PC-9 (cell line): ENCODE measurements at regions not wholly inside any gene's neighbourhood (a gene's known extent, or its start where the extent isn't known, plus 50 kb on each side); places are given as distances from the start of the nearest gene placed in this dataset.

ENCODE experiments used
- BruUV-seq: library from RNA; stranded (reverse); fragments of 400-500 nt; replicated peaks from 2 replicates; lab custom pipeline; 2021; lab: Mats Ljungman, UMichigan
- CTCF ChIA-PET: fragments of 300-600 bp; sonication (Branson Sonifier 250); formaldehyde crosslinking; loops from one replicate; lab custom pipeline; 2022; ENCODE audit warnings: antibody characterized with exemption; lab: Charles Lee
- POLR2A ChIA-PET: fragments of 300-600 bp; sonication (Branson Sonifier 250); formaldehyde crosslinking; loops from one replicate; lab custom pipeline; 2022; ENCODE audit warnings: antibody characterized with exemption; ENCODE audit not compliant: unreplicated experiment; lab: Charles Lee
- DNase-seq, 2 experiments: peaks; one replicate each; pipeline versions ENCODE4 v3.0.0 to v3.0.0-alpha.2; 2015 to 2022; ENCODE audit warnings: mixed read lengths in 1 of 2
- H2AFZ ChIP-seq: fragments of 200-600 bp; sonication (generic); 2 replicates; pipeline ENCODE4 v1.8.1; 2017; ENCODE audit warnings: antibody characterized with exemption
- H3F3A ChIP-seq: fragments of 200-600 bp; sonication (generic); 2 replicates; pipeline ENCODE4 v1.8.1; 2017; ENCODE audit warnings: antibody characterized with exemption, mild to moderate bottlenecking, low read depth; ENCODE audit not compliant: insufficient read depth
- H3K27ac ChIP-seq: fragments of 200-600 bp; sonication (generic); 2 replicates; pipeline ENCODE4 v1.6.1; 2016; ENCODE audit warnings: mixed run types
- H3K27me3 ChIP-seq: fragments of 200-600 bp; sonication (generic); 2 replicates; pipeline ENCODE4 v1.6.1; 2016; ENCODE audit warnings: low read depth, mixed run types; ENCODE audit not compliant: insufficient read depth
- H3K36me3 ChIP-seq: fragments of 200-600 bp; sonication (generic); 2 replicates; pipeline ENCODE4 v1.6.1; 2016; ENCODE audit warnings: low read depth, mixed run types
- H3K4me1 ChIP-seq: fragments of 200-600 bp; sonication (generic); replicated peaks from 2 replicates; pipeline ENCODE4 v1.6.1; 2016; ENCODE audit warnings: mixed run types; ENCODE audit not compliant: insufficient read depth
- H3K4me2 ChIP-seq: fragments of 200-600 bp; sonication (generic); 2 replicates; pipeline ENCODE4 v1.6.1; 2017; ENCODE audit warnings: mixed run types
- H3K4me3 ChIP-seq: fragments of 200-600 bp; sonication (generic); 2 replicates; pipeline ENCODE4 v1.6.1; 2016; ENCODE audit warnings: mixed run types
- H3K79me2 ChIP-seq: fragments of 200-600 bp; sonication (generic); 2 replicates; pipeline ENCODE4 v1.6.1; 2017; ENCODE audit warnings: low read depth, mixed run types
- H3K9me2 ChIP-seq: fragments of 200-600 bp; sonication (generic); 2 replicates; pipeline ENCODE4 v1.8.1; 2017; ENCODE audit warnings: mild to moderate bottlenecking; ENCODE audit not compliant: insufficient read depth
- H3K9me3 ChIP-seq: fragments of 200-600 bp; sonication (generic); 2 replicates; pipeline ENCODE4 v1.8.1; 2016; ENCODE audit warnings: low read depth; ENCODE audit not compliant: insufficient read depth
- H4K20me1 ChIP-seq: fragments of 200-600 bp; sonication (generic); 2 replicates; pipeline ENCODE4 v1.8.1; 2017; ENCODE audit not compliant: insufficient read depth
- CTCF ChIP-seq: fragments of 200-600 bp; sonication (generic); conservative IDR thresholded peaks from 2 replicates; pipeline ENCODE4 v1.6.1; 2017; ENCODE audit warnings: mixed run types, antibody characterized with exemption, mild to moderate bottlenecking, moderate library complexity
- EZH2 ChIP-seq: fragments of 200-600 bp; sonication (generic); IDR thresholded peaks from 2 replicates; pipeline ENCODE4 v1.8.0; 2017; ENCODE audit warnings: antibody characterized with exemption, low read depth
- intact Hi-C: fragments of 100-400 bp; cut with micrococcal nuclease; formaldehyde crosslinking; loops from one replicate; pipeline ENCODE4 v1.10.0; 2022; ENCODE audit not compliant: unreplicated experiment

GRCh38 chr10:129133856-129134255 is 333.2 kb upstream of the MGMT start:
- Histone ChIP-seq H3K27ac (no peak overlapping the region), H3K4me1 (no peaks in the 10 kb centered on the region), H3K9me2 (no peaks in the 10 kb centered on the region), H3F3A (no peaks in the 10 kb centered on the region), H3K4me2 (no peak overlapping the region), H2AFZ (no peak overlapping the region), H3K36me3 (no peaks in the 10 kb centered on the region), H3K4me3 (no peak overlapping the region), H3K27me3 (peaks cover 35% of the 10 kb centered on the region), H4K20me1 (no peaks in the 10 kb centered on the region), H3K79me2 (no peaks in the 10 kb centered on the region), H3K9me3 (no peaks in the 10 kb centered on the region)
- POLR2A ChIA-PET: no interaction called here
- DNase-seq: no peak
- no peak for TF ChIP-seq CTCF
- no peak for TF ChIP-seq EZH2
- BruUV-seq: no TSS peak
- CTCF ChIA-PET: no interaction called here
- intact Hi-C loops: no loop called here

DNA sequence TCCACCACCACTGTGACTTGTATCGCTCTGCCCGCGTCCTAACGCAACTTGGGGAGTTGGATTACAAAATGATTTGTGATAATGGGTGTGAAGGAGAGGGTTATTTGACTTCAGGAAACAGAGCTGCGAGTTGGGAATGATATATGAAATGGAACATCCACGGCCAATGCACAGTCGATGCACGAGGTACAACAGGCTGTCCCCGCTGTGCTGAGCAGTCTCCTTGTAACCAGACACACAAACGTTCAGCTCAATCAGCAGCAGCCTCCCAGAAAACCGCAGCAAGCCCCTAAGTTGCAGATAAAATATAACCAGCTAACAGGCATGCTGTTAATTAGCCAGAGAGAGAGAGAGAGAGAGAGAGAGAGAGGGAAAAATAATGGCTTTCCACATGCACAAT is 332.7 kb upstream of the MGMT start:
- no peaks in the 10 kb centered on the region for H3F3A ChIP-seq

GRCh38 chr10:129135624-129136023 is 331.4 kb upstream of the MGMT start:
- H3K4me1 ChIP-seq: no peaks in the 10 kb centered on the region
- no peaks in the 10 kb centered on the region for H3F3A ChIP-seq
- H3K4me3 ChIP-seq: no peak overlapping the region
- H3K9me2 ChIP-seq: no peaks in the 10 kb centered on the region
- TF ChIP-seq EZH2 (no peak), CTCF (no peak)
- no peaks in the 10 kb centered on the region for H3K9me3 ChIP-seq
- ChIA-PET POLR2A (no interaction called here), CTCF (no interaction called here)
- intact Hi-C loops: no loop called here
- H3K27ac ChIP-seq: no peak overlapping the region
- H2AFZ ChIP-seq: no peak overlapping the region
- no peak overlapping the region for H3K4me2 ChIP-seq
- no peaks in the 10 kb centered on the region for H3K36me3 ChIP-seq
- no peak for DNase-seq
- H3K27me3 ChIP-seq: peaks cover 47% of the 10 kb centered on the region
- H4K20me1 ChIP-seq: no peaks in the 10 kb centered on the region
- no TSS peak for BruUV-seq
- no peaks in the 10 kb centered on the region for H3K79me2 ChIP-seq

More for the DNA sequence above, 332.7 kb upstream of the MGMT start:
- CTCF ChIA-PET: no interaction called here
- no peaks in the 10 kb centered on the region for H3K4me1 ChIP-seq
- H3K9me3 ChIP-seq: no peaks in the 10 kb centered on the region
- no peaks in the 10 kb centered on the region for H3K79me2 ChIP-seq
- no peak overlapping the region for H3K4me3 ChIP-seq
- intact Hi-C loops: no loop called here
- no peaks in the 10 kb centered on the region for H3K9me2 ChIP-seq
- TF ChIP-seq EZH2 (no peak), CTCF (no peak)
- POLR2A ChIA-PET: no interaction called here
- H3K27me3 ChIP-seq: peaks cover 37% of the 10 kb centered on the region
- H3K27ac ChIP-seq: no peak overlapping the region
- no peak overlapping the region for H3K4me2 ChIP-seq
- H3K36me3 ChIP-seq: no peaks in the 10 kb centered on the region
- no peak for DNase-seq
- no peak overlapping the region for H2AFZ ChIP-seq
- no TSS peak for BruUV-seq
- no peaks in the 10 kb centered on the region for H4K20me1 ChIP-seq
